HepG2 (cell line): ENCODE measurements at regions not wholly inside any gene's neighbourhood (a gene's known extent, or its start where the extent isn't known, plus 50 kb on each side); places are given as distances from the start of the nearest gene placed in this dataset.

Experiments
- ATAC-seq: fragments of 200-7000 bp; cut with Tn5 transposase; 3 replicates; pipeline ENCODE4 v1.9.1; 2020; ENCODE audit warnings: mild to moderate bottlenecking, moderate library complexity
- BruUV-seq: library from RNA; stranded (reverse); fragments of 400-500 nt; replicated peaks from 2 replicates; lab custom pipeline; 2021; lab: Mats Ljungman, UMichigan
- CTCF ChIA-PET: fragments of 300-600 bp; formaldehyde crosslinking; extraction: SDS; loops from one replicate; lab custom pipeline; 2021; ENCODE audit warnings: low total read pairs, inconsistent platforms, low intra/inter-chr PET ratio; lab: Yijun Ruan, JAX
- POLR2A ChIA-PET: fragments of 350-600 bp; sonication (Branson Sonifier 250); formaldehyde crosslinking; loops from one replicate; lab custom pipeline; 2020; ENCODE audit warnings: antibody characterized with exemption, inconsistent platforms; lab: Yijun Ruan, JAX
- DNase-seq: peaks from one replicate; pipeline ENCODE4 v3.0.0-alpha.2; 2015; ENCODE audit warnings: low spot score
- FAIRE-seq: peaks from 3 replicates; lab custom pipeline; 2011; peaks lifted over from hg19 to GRCh38; lab: Jason Lieb, UNC
- H2AFZ ChIP-seq: one replicate; pipeline ENCODE4 v1.6.1; 2011; ENCODE audit warnings: low read length, inconsistent platforms
- H3K27ac ChIP-seq: fragments of 300-600 bp; 3 replicates; pipeline ENCODE4 v1.8.0; 2011; ENCODE audit warnings: mixed run types, mild to moderate bottlenecking, mixed read lengths, low read length, inconsistent platforms; ENCODE audit not compliant: insufficient read depth; ENCODE audit errors: extremely low read length
- H3K27me3 ChIP-seq, 2 experiments: fragments of 200-600 bp in 1 of 2; 2 replicates in 1 of 2; 3 replicates in 1 of 2; pipeline versions ENCODE4 v1.6.0 to v1.8.0; 2011; ENCODE audit warnings: low read length in 2 of 2, mild to moderate bottlenecking in 2 of 2, moderate library complexity in 2 of 2, inconsistent platforms in 1 of 2; ENCODE audit not compliant: insufficient read depth in 2 of 2, control insufficient read depth in 1 of 2
- H3K36me3 ChIP-seq, 2 experiments: fragments of 200-600 bp in 1 of 2; replicated peaks in 1 of 2; 2 replicates in 1 of 2; 3 replicates in 1 of 2; pipeline versions ENCODE4 v1.5.1 to v1.8.0; 2011; ENCODE audit warnings: low read length in 2 of 2, inconsistent platforms in 1 of 2; ENCODE audit not compliant: insufficient read depth in 2 of 2, control insufficient read depth in 1 of 2
- H3K4me1 ChIP-seq: 2 replicates; pipeline ENCODE4 v1.5.1; 2012; ENCODE audit warnings: low read length, inconsistent platforms; ENCODE audit not compliant: insufficient read depth
- H3K4me2 ChIP-seq: 2 replicates; pipeline ENCODE4 v1.6.0; 2011; ENCODE audit warnings: low read depth, low read length, inconsistent platforms
- H3K4me3 ChIP-seq, 3 experiments: fragments of 200-600 bp in 1 of 3; sonication (generic), shearing (Covaris generic) in 1 of 3; replicated peaks in 1 of 3; 2 replicates each; pipeline ENCODE4 v1.5.1; 2011 to 2016; ENCODE audit warnings: low read length in 3 of 3, inconsistent platforms in 2 of 3, low read depth in 2 of 3, mild to moderate bottlenecking in 2 of 3, control low read depth in 1 of 3, mixed read lengths in 1 of 3; ENCODE audit not compliant: insufficient read depth in 1 of 3
- H3K79me2 ChIP-seq: one replicate; pipeline ENCODE4 v1.6.1; 2011; ENCODE audit warnings: low read length, inconsistent platforms; ENCODE audit not compliant: insufficient read depth
- H3K9ac ChIP-seq: 2 replicates; pipeline ENCODE4 v1.6.0; 2011; ENCODE audit warnings: mild to moderate bottlenecking, low read depth, low read length, inconsistent platforms; ENCODE audit not compliant: insufficient read depth
- H3K9me3 ChIP-seq: 2 replicates; pipeline ENCODE4 v1.5.1; 2012; ENCODE audit warnings: mild to moderate bottlenecking, low read length
- H4K20me1 ChIP-seq: 2 replicates; pipeline ENCODE4 v1.6.0; 2011; ENCODE audit warnings: inconsistent platforms, mild to moderate bottlenecking, low read length, moderate library complexity; ENCODE audit not compliant: insufficient read depth
- CREB1 ChIP-seq, 2 experiments: fragments of 450-650 bp in 1 of 2; IDR thresholded peaks; 2 replicates each; pipeline ENCODE4 v1.6.1; 2016 to 2017; ENCODE audit warnings: control low read depth in 1 of 2, mild to moderate bottlenecking in 1 of 2, missing compliant biosample characterization in 1 of 2, missing genetic modification characterization in 1 of 2
- CSRNP1 ChIP-seq: sonication (generic); formaldehyde crosslinking; IDR thresholded peaks from 2 replicates; pipeline ENCODE4 v1.8.1; 2023; ENCODE audit warnings: mild to moderate bottlenecking, missing genetic modification reagents
- FOXM1 ChIP-seq: sonication (generic); formaldehyde crosslinking; IDR thresholded peaks from 2 replicates; pipeline ENCODE4 v1.5.0; 2020; ENCODE audit warnings: missing genetic modification reagents
- RNF2 ChIP-seq: fragments of 450-650 bp; conservative IDR thresholded peaks from 2 replicates; pipeline ENCODE4 v1.6.1; 2016; ENCODE audit warnings: low read depth
- ZNF615 ChIP-seq: sonication (generic); formaldehyde crosslinking; IDR thresholded peaks from 2 replicates; pipeline ENCODE4 v1.5.0; 2020; ENCODE audit warnings: mild to moderate bottlenecking, missing genetic modification reagents, borderline replicate concordance
- ZNF891 ChIP-seq: sonication (generic); formaldehyde crosslinking; IDR thresholded peaks from 2 replicates; pipeline ENCODE4 v1.5.0; 2020; ENCODE audit warnings: mild to moderate bottlenecking, missing genetic modification reagents
- WGBS: methylation state at CpG from one replicate; pipeline ENCODE4 v1.1.6; 2017; ENCODE audit warnings: low lambda C conversion rate; 5-methylcytosine and 5-hydroxymethylcytosine counted together
- in situ Hi-C: cut with HindIII; loops from 2 replicates; pipeline ENCODE4 v1.10.0; 2017; ENCODE audit warnings: low pct_unique_long_range_greater_than_20kb; ENCODE audit not compliant: extremely low pct_ligation_motif_present
- intact Hi-C: fragments of 100-400 bp; cut with micrococcal nuclease; formaldehyde crosslinking; loops from one replicate; pipeline ENCODE4 v1.10.0; 2022; ENCODE audit not compliant: unreplicated experiment
- TF ChIP-seq, protein P1 (sequence below): IDR thresholded peaks from 2 replicates; pipeline ENCODE4 v1.6.1; 2016; ENCODE audit warnings: missing compliant biosample characterization, missing genetic modification reagents, borderline replicate concordance

GRCh38 chr10:1896153-1896552, 158.8 kb upstream of the ADARB2 start:
- Histone ChIP-seq H2AFZ (no peak overlapping the region), H3K27me3 (peaks cover 0 to 5% of the 10 kb centered on the region in 2 experiments; a peak in 1 of 5 replicates), H3K4me1 (no peaks in the 10 kb centered on the region), H3K4me3 (no peak overlapping the region), H3K9me3 (no peaks in the 10 kb centered on the region), H3K36me3 (no peaks in the 10 kb centered on the region), H3K9ac (no peak overlapping the region), H3K79me2 (no peaks in the 10 kb centered on the region), H4K20me1 (no peaks in the 10 kb centered on the region), H3K4me2 (no peak overlapping the region), H3K27ac (no peak overlapping the region)
- BruUV-seq = no TSS peak
- ChIA-PET CTCF (no interaction called here), POLR2A (no interaction called here)
- ATAC-seq (no peak), DNase-seq (no peak), FAIRE-seq (no peak)
- TF ChIP-seq RNF2 (no peak), ZNF891 (no peak), CREB1 (IDR thresholded peaks at IDR 0.05) (no peak), CREB1 (CRISPR knock-in tag; IDR thresholded peaks at IDR 0.05) (no peak)
- WGBS = 13% methylated on average over 5 of the region's 5 CpGs
- intact Hi-C loops (no loop called here), in situ Hi-C loops (no loop called here)

- Histone ChIP-seq H2AFZ (no peak overlapping the region), H3K4me2 (no peak overlapping the region), H3K4me3 (no peak overlapping the region), H3K36me3 (no peaks in the 10 kb centered on the region), H3K27me3 (peaks cover 0 to 5% of the 10 kb centered on the region in 2 experiments; a peak in 1 of 5 replicates), H4K20me1 (no peaks in the 10 kb centered on the region), H3K27ac (no peak overlapping the region), H3K4me1 (no peaks in the 10 kb centered on the region), H3K9me3 (no peaks in the 10 kb centered on the region), H3K79me2 (no peaks in the 10 kb centered on the region), H3K9ac (no peak overlapping the region)
- in situ Hi-C loops (no loop called here), intact Hi-C loops (no loop called here)
- no TSS peak for BruUV-seq
- ChIA-PET POLR2A (no interaction called here), CTCF (no interaction called here)
- no peak for FAIRE-seq
- WGBS = 31% methylated on average over 6 of the region's 9 CpGs
- no peak for TF ChIP-seq ZNF615 (CRISPR knock-in tag)
- TF ChIP-seq, protein P1, sequence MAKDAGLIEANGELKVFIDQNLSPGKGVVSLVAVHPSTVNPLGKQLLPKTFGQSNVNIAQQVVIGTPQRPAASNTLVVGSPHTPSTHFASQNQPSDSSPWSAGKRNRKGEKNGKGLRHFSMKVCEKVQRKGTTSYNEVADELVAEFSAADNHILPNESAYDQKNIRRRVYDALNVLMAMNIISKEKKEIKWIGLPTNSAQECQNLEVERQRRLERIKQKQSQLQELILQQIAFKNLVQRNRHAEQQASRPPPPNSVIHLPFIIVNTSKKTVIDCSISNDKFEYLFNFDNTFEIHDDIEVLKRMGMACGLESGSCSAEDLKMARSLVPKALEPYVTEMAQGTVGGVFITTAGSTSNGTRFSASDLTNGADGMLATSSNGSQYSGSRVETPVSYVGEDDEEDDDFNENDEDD (CRISPR knock-in tag) = no peak
- no peak for TF ChIP-seq CSRNP1 (CRISPR knock-in tag)
- TF ChIP-seq FOXM1 (CRISPR knock-in tag) = no peak
- no peak for DNase-seq
- no peak for ATAC-seq
Measured at GRCh38 chr10:1895691-1896090, 158.4 kb upstream of the ADARB2 start.
